Karpas-422 (cell line): ENCODE measurements at regions not wholly inside any gene's neighbourhood (a gene's known extent, or its start where the extent isn't known, plus 50 kb on each side); places are given as distances from the start of the nearest gene placed in this dataset.
"Not testable (repeated sequence)": the region's sequence is repeated elsewhere in the genome, so short reads cannot be mapped to it uniquely, and the experiment has no call there.

Experiments used
- DNase-seq: peaks from one replicate; pipeline ENCODE4 v3.0.0-alpha.2; 2015
- H2AFZ ChIP-seq: fragments of 200-600 bp; sonication (generic); 2 replicates; pipeline ENCODE4 v1.6.1; 2014; ENCODE audit warnings: antibody characterized with exemption, low read length, mixed read lengths
- H3K27ac ChIP-seq: fragments of 200-600 bp; sonication (generic); 2 replicates; pipeline ENCODE4 v1.5.1; 2014; ENCODE audit warnings: mild to moderate bottlenecking, low read length, moderate library complexity
- H3K27me3 ChIP-seq: fragments of 200-600 bp; sonication (generic); 2 replicates; pipeline ENCODE4 v1.6.1; 2014; ENCODE audit warnings: low read length, mixed read lengths
- H3K36me3 ChIP-seq: fragments of 200-600 bp; sonication (generic); 2 replicates; pipeline ENCODE4 v1.6.1; 2014; ENCODE audit warnings: low read length, mixed read lengths; ENCODE audit not compliant: insufficient read depth
- H3K4me1 ChIP-seq: fragments of 200-600 bp; sonication (generic); 2 replicates; pipeline ENCODE4 v1.6.1; 2014; ENCODE audit warnings: mild to moderate bottlenecking, low read length, mixed read lengths
- H3K4me2 ChIP-seq: fragments of 200-600 bp; sonication (generic); 2 replicates; pipeline ENCODE4 v1.6.1; 2014; ENCODE audit warnings: low read length, low read depth, mild to moderate bottlenecking; ENCODE audit not compliant: poor library complexity, severe bottlenecking
- H3K4me3 ChIP-seq: fragments of 200-600 bp; sonication (generic); 2 replicates; pipeline ENCODE4 v1.5.1; 2014; ENCODE audit warnings: mild to moderate bottlenecking, antibody characterized with exemption, low read length, mixed read lengths
- H3K79me2 ChIP-seq: fragments of 200-600 bp; sonication (generic); 2 replicates; pipeline ENCODE4 v1.6.1; 2014; ENCODE audit warnings: mild to moderate bottlenecking, low read length, mixed read lengths
- H3K9ac ChIP-seq: fragments of 200-600 bp; sonication (generic); 2 replicates; pipeline ENCODE4 v1.6.0; 2014; ENCODE audit warnings: low read length
- H3K9me2 ChIP-seq: fragments of 200-600 bp; sonication (generic), shearing (Covaris generic); replicated peaks from 2 replicates; pipeline ENCODE4 v1.6.0; 2014; ENCODE audit warnings: mild to moderate bottlenecking, low read length, moderate library complexity; ENCODE audit not compliant: insufficient read depth
- H3K9me3 ChIP-seq: fragments of 300-700, 200-600 bp; sonication (generic); 2 replicates; pipeline ENCODE4 v1.6.1; 2014; ENCODE audit warnings: low read length, mixed read lengths
- H4K20me1 ChIP-seq: fragments of 200-600 bp; sonication (generic); 2 replicates; pipeline ENCODE4 v1.6.1; 2014; ENCODE audit warnings: mild to moderate bottlenecking, antibody characterized with exemption, low read length, low read depth; ENCODE audit not compliant: insufficient read depth

GRCh38 chr16:88157686-88158085 lies 206.5 kb downstream of the BANP start:
- not testable (repeated sequence) for H3K36me3 ChIP-seq, DNase-seq, H3K4me1 ChIP-seq, H3K9me2 ChIP-seq, H3K27ac ChIP-seq, H3K4me3 ChIP-seq, H3K79me2 ChIP-seq, H3K9ac ChIP-seq, H3K27me3 ChIP-seq, H4K20me1 ChIP-seq, H3K4me2 ChIP-seq, H3K9me3 ChIP-seq, H2AFZ ChIP-seq

- not testable (repeated sequence) for H3K4me1 ChIP-seq, H3K27me3 ChIP-seq
Measured at GRCh38 chr16:88158256-88159045, 207.2 kb downstream of the BANP start.

GRCh38 chr16:88159046-88159896 lies 208.0 kb downstream of the BANP start:
- not testable (repeated sequence) for H3K27me3 ChIP-seq, H3K9me2 ChIP-seq, H3K4me1 ChIP-seq, H3K79me2 ChIP-seq, H3K4me2 ChIP-seq, H3K4me3 ChIP-seq, DNase-seq, H3K36me3 ChIP-seq, H3K9ac ChIP-seq, H3K27ac ChIP-seq, H2AFZ ChIP-seq, H3K9me3 ChIP-seq, H4K20me1 ChIP-seq

More at GRCh38 chr16:88158256-88159045, 207.2 kb downstream of the BANP start:
- not testable (repeated sequence) for H3K4me3 ChIP-seq, H3K4me2 ChIP-seq, H3K9me2 ChIP-seq, H3K27ac ChIP-seq, DNase-seq, H3K36me3 ChIP-seq, H4K20me1 ChIP-seq, H2AFZ ChIP-seq, H3K79me2 ChIP-seq, H3K9ac ChIP-seq, H3K9me3 ChIP-seq

- H3K9me3 ChIP-seq, H3K9ac ChIP-seq, H3K79me2 ChIP-seq, H4K20me1 ChIP-seq, H3K27me3 ChIP-seq, H3K4me1 ChIP-seq, H3K36me3 ChIP-seq, DNase-seq, H3K4me3 ChIP-seq, H3K27ac ChIP-seq, H3K4me2 ChIP-seq, H3K9me2 ChIP-seq, H2AFZ ChIP-seq: not testable (repeated sequence)
Measured at GRCh38 chr16:88159897-88160335, 208.7 kb downstream of the BANP start.

- not testable (repeated sequence) for H4K20me1 ChIP-seq, H3K79me2 ChIP-seq, DNase-seq, H3K9me2 ChIP-seq, H3K27ac ChIP-seq, H3K27me3 ChIP-seq, H2AFZ ChIP-seq, H3K4me1 ChIP-seq, H3K36me3 ChIP-seq, H3K9me3 ChIP-seq, H3K4me3 ChIP-seq, H3K4me2 ChIP-seq, H3K9ac ChIP-seq
Measured at GRCh38 chr16:88161191-88161590, 210.0 kb downstream of the BANP start.

GRCh38 chr16:88161623-88162275 lies 210.5 kb downstream of the BANP start:
- H3K4me1 ChIP-seq, H2AFZ ChIP-seq, H3K9me3 ChIP-seq, H3K9ac ChIP-seq, H3K9me2 ChIP-seq, H3K27me3 ChIP-seq, H3K4me2 ChIP-seq, H3K27ac ChIP-seq, H3K4me3 ChIP-seq, H3K36me3 ChIP-seq, H4K20me1 ChIP-seq, H3K79me2 ChIP-seq: not testable (repeated sequence)
- peak; percentile 31 for DNase-seq

GRCh38 chr16:88162778-88163177 lies 211.5 kb downstream of the BANP start:
- H4K20me1 ChIP-seq, H3K9me3 ChIP-seq, H3K27ac ChIP-seq: not testable (repeated sequence)

More at GRCh38 chr16:88162778-88163177, 211.5 kb downstream of the BANP start:
- H3K79me2 ChIP-seq, H3K4me2 ChIP-seq, H2AFZ ChIP-seq, DNase-seq, H3K36me3 ChIP-seq, H3K4me3 ChIP-seq, H3K27me3 ChIP-seq, H3K4me1 ChIP-seq, H3K9me2 ChIP-seq, H3K9ac ChIP-seq: not testable (repeated sequence)
